GM19455 (cell line): ENCODE measurements at regions not wholly inside any gene's neighbourhood (a gene's known extent, or its start where the extent isn't known, plus 50 kb on each side); places are given as distances from the start of the nearest gene placed in this dataset.
"Not testable (repeated sequence)": the region's sequence is repeated elsewhere in the genome, so short reads cannot be mapped to it uniquely, and the experiment has no call there.

Source experiments
- ATAC-seq: cut with Tn5 transposase; IDR thresholded peaks from one replicate; pipeline ENCODE4 v1.9.1; 2021; ENCODE audit not compliant: unreplicated experiment

- no peak for ATAC-seq
Observed at GRCh38 chr2:121818546-121818945, 63.1 kb downstream of the TSN start.

GRCh38 chr2:121819846-121820245, 64.4 kb downstream of the TSN start:
- no peak for ATAC-seq

- no peak for ATAC-seq
Observed at GRCh38 chr2:121821476-121822158, 66.2 kb downstream of the TSN start.

- no peak for ATAC-seq
Observed at GRCh38 chr2:121824264-121824663, 68.8 kb downstream of the TSN start.

- no peak for ATAC-seq
Observed at GRCh38 chr2:121825003-121825950, 69.8 kb downstream of the TSN start.

GRCh38 chr2:121826036-121826435, 70.6 kb downstream of the TSN start:
- ATAC-seq: no peak

GRCh38 chr2:121828281-121828731, 72.9 kb downstream of the TSN start:
- ATAC-seq: no peak

GRCh38 chr2:121830809-121831208, 75.4 kb downstream of the TSN start:
- ATAC-seq: no peak

GRCh38 chr2:121831841-121832240, 76.4 kb downstream of the TSN start:
- ATAC-seq: no peak

- ATAC-seq: no peak
Observed at GRCh38 chr2:121832412-121833357, 77.2 kb downstream of the TSN start.

GRCh38 chr2:121833358-121833723, 77.9 kb downstream of the TSN start:
- no peak for ATAC-seq

- no peak for ATAC-seq
Observed at GRCh38 chr2:121836611-121837010, 81.2 kb downstream of the TSN start.

- no peak for ATAC-seq
Observed at GRCh38 chr2:121837591-121837990, 82.1 kb downstream of the TSN start.

GRCh38 chr2:121838551-121838950, 83.1 kb downstream of the TSN start:
- ATAC-seq: no peak

GRCh38 chr2:121839584-121839983, 84.1 kb downstream of the TSN start:
- no peak for ATAC-seq

GRCh38 chr2:121849236-121849635, 93.8 kb downstream of the TSN start:
- ATAC-seq: no peak

- not testable (repeated sequence) for ATAC-seq
Observed at GRCh38 chr2:121853149-121853548, 97.7 kb downstream of the TSN start.

GRCh38 chr2:121855510-121855909, 100.1 kb downstream of the TSN start:
- ATAC-seq: no peak

- ATAC-seq: no peak
Observed at GRCh38 chr2:121856360-121856759, 100.9 kb downstream of the TSN start.

- ATAC-seq: no peak
Observed at GRCh38 chr2:121858369-121858768, 102.9 kb downstream of the TSN start.

GRCh38 chr2:121858847-121859246, 103.4 kb downstream of the TSN start:
- no peak for ATAC-seq
